Retinal pigment epithelial cell (primary cell): ENCODE measurements at regions not wholly inside any gene's neighbourhood (a gene's known extent, or its start where the extent isn't known, plus 50 kb on each side); places are given as distances from the start of the nearest gene placed in this dataset.
"Not testable (repeated sequence)": the region's sequence is repeated elsewhere in the genome, so short reads cannot be mapped to it uniquely, and the experiment has no call there.

ENCODE experiments used
- DNase-seq: peaks from one replicate; pipeline ENCODE4 v3.0.0-alpha.2; 2010; ENCODE audit warnings: low read depth
- H3K4me3 ChIP-seq: 2 replicates; pipeline ENCODE4 v1.5.1; 2011; ENCODE audit warnings: mild to moderate bottlenecking, low read length, control low read depth, moderate library complexity
- CTCF ChIP-seq: conservative IDR thresholded peaks from 2 replicates; pipeline ENCODE4 v1.5.1; 2011; ENCODE audit warnings: low read depth, low read length, control low read depth, inconsistent platforms

- no peak for TF ChIP-seq CTCF
- no peak overlapping the region for H3K4me3 ChIP-seq
- no peak for DNase-seq
Observed at GRCh38 chr6:119736296-119737021, 386.9 kb upstream of the MAN1A1 start.

GRCh38 chr6:119735530-119735929 lies 386.0 kb upstream of the MAN1A1 start:
- DNase-seq = no peak
- H3K4me3 ChIP-seq = no peak overlapping the region
- no peak for TF ChIP-seq CTCF

- TF ChIP-seq CTCF = no peak
- no peak overlapping the region for H3K4me3 ChIP-seq
- DNase-seq = no peak
Observed at GRCh38 chr6:119734227-119734626, 384.7 kb upstream of the MAN1A1 start.

DNA sequence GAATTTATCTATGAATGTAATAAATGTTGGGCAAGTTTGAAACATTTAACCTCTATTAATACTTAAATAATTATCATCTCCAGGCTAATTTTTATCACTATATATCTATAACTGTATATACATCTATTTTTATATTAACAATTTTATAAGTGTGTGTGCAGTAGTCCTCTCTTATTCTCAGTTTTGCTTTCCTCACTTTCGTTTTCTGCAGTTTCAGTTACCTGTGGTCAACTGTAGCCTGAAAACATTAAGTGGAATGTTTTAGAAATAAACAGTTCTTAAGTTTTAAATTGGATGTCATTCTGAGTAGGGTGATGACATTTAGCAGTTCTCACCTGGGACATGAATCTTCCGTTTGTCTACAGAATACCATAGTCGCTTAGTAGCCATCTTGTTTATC lies 379.4 kb upstream of the MAN1A1 start:
- H3K4me3 ChIP-seq = no peak overlapping the region
- TF ChIP-seq CTCF = no peak
- DNase-seq = no peak

GRCh38 chr6:119728220-119728750 lies 378.7 kb upstream of the MAN1A1 start:
- H3K4me3 ChIP-seq = no peak overlapping the region
- no peak for TF ChIP-seq CTCF
- no peak for DNase-seq

DNA sequence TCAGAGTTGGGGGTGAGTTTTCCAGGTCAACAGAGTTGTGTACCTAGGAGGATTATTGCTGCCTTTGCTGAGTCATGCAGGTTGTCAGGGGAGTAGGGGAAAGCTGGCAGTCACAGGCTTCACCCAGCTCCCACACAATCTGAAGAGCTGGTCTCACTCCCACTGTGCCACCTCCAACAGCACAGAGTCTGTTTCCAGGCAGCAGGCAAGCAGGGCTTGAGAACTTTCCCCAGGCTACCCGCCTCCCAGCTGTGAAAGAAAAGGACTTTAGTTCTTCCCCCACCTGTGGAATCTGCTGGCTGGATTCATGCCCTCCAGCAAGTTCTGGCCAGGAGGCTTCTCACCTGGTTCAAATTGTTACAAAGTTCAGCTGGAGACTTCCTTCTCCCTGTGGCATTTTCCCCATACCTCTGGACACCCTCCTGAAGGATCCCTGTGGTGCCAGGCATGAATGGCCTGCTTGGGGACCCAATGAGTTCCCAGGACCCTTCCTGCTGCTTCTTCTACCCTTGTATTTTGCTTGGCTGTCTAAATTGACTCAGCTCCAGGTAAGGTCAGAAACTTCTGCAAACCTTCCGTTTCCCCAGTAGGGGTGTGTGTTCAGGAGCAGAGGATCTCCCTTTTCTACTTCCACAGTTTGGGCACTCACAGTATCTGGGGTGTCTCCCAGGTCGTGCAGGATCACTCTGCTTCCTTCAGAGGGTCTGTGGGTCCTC lies 378.1 kb upstream of the MAN1A1 start:
- no peak overlapping the region for H3K4me3 ChIP-seq
- no peak for TF ChIP-seq CTCF
- peak; percentile 34 for DNase-seq

GRCh38 chr6:119726912-119727311 lies 377.4 kb upstream of the MAN1A1 start:
- not testable (repeated sequence) for DNase-seq, H3K4me3 ChIP-seq
